Left ventricle myocardium superior (tissue), 1 donor: ENCODE measurements at regions not wholly inside any gene's neighbourhood (a gene's known extent, or its start where the extent isn't known, plus 50 kb on each side); places are given as distances from the start of the nearest gene placed in this dataset.

Experiments
- ATAC-seq: fragments of 200-7000 bp; cut with Tn5 transposase; one replicate; pipeline ENCODE4 v1.9.1; 2020; ENCODE audit warnings: mild to moderate bottlenecking, moderate library complexity
- DNase-seq: peaks from one replicate; pipeline ENCODE4 v3.0.0-alpha.2; 2020
- intact Hi-C: fragments of 100-400 bp; cut with micrococcal nuclease; formaldehyde crosslinking; loops from one replicate; pipeline ENCODE4 v1.11.0; 2022
- donor health status: DM: no; HTN: yes; CAD: no; lungs with severe emphysema.

DNA sequence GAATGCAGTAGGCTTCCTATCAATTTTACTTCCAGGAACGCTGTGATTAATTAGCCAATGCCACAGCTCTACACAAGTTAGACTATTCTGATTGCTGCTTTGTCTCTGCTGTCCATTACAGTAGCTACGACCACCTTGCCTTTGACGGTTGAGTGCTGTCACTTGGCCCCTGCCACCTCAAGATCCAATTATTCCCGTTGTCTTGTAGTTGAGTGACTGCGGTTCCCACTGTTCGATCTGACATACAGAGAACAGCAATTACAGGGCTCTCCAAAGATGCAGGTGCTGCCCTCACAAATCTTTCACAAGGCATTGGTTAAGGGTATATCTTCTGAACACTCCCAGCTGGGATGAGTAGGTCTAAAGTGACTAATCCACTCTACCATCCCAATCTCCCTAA lies 393.4 kb upstream of the KIF2A start:
- DNase-seq (no peak), ATAC-seq (no peak)
- intact Hi-C loops = no loop called here

DNA sequence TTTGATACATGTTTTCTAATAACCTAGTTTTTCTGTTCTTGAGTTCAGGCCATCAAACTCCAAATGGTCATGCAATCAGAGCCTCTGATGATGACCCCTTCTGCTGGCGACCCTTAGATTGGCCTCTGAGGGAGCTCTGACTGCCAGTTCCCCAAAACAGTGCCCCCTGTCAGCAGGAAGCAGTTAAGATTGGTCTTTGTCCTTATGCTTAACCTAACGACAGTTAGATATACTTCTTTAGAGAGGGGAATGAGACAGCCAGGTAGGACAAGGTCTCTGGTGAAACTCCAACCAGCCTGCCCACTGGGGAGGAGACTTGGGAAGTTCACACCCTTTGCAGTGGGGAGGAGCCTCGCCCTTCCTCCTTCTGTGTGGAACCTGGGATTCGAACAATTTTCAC lies 390.4 kb upstream of the KIF2A start:
- DNase-seq = no peak
- intact Hi-C loops = no loop called here
- no peak for ATAC-seq

DNA sequence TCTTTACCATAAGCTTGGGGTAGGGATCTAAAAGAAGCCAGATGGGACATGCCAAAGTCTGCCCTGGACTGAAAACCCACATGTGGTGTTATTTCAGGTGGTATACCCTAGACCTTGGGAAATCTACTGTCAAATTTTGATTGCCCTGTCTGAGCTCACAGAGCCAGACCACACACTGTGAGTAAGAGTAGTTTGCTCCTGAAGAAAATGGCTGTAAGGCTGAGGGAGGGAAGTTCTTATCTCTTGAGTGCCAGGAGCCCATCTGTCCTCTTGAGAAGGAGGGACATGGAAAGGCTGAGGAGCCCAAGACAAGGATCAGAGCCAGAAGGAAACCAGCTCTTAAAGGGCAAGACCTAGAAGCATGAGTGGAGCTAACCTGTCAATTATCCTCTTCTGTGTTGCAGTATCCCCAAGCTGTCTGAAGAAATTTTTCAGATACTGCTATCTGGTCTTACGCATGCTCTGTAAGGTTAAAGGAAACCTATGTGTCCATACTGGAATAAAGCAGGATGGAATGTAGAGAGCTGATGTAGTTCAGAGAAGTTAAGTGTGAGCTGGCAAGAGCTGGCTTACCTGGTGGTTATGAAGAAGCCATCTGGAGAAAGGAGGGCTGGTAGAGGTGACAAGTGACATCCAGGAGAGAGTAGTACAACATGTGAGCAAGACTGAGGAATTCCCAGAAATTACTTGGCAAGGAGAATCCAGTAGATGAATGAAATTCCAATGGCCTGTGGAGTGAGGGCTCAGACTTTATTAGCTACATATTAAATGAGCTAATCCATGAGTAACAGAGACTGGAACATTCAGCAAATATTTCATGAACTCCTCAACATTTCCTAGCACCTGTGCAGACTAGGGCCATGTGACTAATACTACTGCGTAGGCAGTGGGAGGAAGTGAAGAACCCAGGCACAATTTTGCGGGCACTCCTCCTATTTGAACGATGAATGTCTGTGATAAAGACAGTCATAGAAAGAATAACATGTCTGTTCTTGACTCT lies 389.1 kb upstream of the KIF2A start:
- DNase-seq (no peak), ATAC-seq (no peak)
- intact Hi-C loops = no loop called here

DNA sequence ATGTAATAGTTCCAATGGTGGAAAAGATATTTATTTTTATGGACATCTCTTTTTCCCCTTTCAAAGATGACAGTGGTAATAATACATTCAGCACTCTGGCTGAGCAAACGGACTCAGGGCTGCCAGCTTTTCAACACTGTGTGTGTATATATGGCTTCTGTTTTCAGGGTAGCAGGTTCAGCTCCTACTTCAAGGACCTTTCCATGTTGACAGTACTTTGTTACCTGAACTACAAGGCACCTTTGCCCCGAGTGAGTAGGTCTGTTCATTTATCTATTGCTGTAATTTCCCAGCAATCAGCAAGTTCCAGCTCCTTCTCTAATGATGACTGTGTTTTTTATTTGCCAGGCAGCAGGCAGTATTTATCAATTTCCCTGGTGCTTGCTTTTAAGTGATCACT lies 387.4 kb upstream of the KIF2A start:
- no peak for DNase-seq
- no peak for ATAC-seq
- intact Hi-C loops = no loop called here

DNA sequence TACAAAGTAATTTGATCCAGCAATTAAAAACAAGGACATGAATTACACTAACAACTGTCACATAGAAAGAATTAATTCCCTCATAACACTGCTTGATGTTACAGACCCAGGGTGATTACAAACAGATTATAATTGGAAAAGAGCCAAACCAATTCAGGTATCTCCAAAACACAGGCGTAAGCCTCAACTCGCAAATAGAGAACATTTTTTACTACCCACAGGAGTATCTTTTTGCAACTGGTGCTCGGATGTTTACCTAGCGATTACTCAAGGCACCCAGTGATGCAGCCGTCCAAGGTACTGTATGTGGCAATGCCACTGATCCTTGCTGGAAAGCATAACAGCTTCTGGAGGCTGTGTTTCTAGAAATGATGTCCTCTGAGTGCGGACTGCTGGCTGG lies 386.1 kb upstream of the KIF2A start:
- intact Hi-C loops = no loop called here
- ATAC-seq (no peak), DNase-seq (no peak)

DNA sequence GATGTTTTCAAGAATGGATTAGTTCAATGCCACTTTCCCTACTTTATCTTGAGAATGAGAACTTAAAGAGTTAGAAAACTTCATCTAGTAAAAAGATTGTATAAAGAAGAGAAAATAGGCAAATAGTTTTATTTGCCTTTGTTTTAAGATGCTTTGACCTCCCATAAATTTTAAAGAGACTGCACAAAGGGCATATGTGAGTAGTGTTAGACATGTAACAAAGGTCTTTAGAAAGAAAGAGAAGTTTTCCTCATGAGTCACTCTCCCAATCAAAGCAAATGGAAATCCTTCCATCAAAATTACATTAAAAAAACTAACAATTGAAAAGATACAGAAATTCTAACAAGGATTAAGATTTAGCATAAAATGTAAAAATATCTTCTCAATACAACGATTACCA lies 381.8 kb upstream of the KIF2A start:
- intact Hi-C loops = no loop called here
- no peak for ATAC-seq
- no peak for DNase-seq

DNA sequence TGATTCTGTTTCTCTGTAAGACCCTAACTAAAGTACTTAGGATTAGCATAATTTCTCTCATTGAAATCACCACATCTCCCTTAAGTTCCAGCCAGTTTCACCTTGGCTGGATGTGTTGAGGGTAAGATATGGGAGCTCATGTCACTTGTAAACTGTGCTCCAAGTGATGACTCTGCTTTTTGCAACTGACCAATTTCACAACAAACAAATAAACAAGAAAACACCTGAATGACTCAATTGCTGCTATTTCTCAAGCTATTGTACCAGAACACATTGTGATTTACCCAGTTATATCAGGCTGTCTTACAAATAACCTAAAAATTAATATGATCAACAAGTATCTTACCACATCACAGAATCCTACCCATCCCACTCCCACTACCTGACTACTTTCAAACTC lies 379.1 kb upstream of the KIF2A start:
- ATAC-seq (no peak), DNase-seq (no peak)
- intact Hi-C loops = loop anchor here (5.0 kb wide), 1 partner anchor 980 kb away; the partner anchor contains the start of genes ERCC8 and NDUFAF2

DNA sequence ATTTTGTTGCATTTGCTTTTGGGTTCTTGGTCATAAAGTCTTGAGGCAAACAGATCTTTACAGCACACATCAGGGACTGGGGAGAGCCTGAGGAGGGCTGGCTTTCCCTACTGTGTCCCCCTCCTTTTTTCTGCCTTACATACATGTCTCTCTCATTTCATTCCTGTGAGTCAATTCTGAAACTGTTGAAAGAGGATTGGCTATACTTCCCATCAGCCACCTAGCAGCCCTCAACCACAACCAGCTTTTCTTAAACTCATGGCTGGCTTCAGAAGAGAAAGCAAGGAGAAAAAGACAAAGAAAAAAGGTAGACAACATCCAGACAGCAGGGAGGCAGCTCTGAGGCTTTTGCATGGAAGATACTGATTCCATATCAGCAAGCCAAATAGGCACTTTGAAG lies 374.8 kb upstream of the KIF2A start:
- ATAC-seq (no peak), DNase-seq (no peak)
- intact Hi-C loops = no loop called here

DNA sequence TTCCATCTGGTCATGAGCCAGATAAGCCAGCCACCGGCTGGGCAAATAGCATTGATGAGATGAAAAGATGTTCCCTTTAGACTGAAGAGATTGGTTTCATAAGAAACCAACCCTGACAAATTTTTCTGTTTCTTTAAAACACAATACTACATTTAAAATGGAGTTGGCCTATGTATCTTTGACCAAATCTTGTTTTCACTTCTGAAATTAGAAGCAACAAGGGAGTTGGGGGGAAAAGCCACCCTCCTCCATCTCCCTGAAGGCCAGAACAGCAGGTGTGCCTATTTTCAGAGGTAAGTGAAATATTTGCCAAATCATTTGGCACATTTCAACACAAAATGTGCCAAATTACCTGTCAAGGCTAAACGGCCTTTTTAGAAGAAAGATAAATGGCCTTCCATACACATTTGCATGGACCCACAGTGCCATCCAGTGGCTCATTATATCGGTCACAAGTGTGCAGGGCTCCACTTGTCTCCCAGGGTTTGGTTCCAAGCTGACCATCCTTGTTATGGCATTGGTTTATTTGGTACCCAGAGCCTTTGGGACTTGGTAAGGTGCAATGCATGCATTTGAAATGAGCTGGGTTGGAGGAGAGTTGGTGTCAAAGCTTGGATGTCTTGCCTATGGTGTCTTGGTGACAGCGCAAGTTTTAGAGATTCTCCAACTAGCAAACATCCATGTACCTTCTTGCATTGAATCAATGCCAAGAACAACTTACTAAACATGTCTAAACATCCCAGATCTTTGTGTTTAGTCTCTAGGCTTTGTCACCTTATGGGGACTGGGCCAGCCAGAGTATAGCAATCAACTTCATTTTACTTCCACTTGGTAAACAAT lies 372.0 kb upstream of the KIF2A start:
- DNase-seq = no peak
- peak; percentile 44 for ATAC-seq
- intact Hi-C loops = no loop called here

DNA sequence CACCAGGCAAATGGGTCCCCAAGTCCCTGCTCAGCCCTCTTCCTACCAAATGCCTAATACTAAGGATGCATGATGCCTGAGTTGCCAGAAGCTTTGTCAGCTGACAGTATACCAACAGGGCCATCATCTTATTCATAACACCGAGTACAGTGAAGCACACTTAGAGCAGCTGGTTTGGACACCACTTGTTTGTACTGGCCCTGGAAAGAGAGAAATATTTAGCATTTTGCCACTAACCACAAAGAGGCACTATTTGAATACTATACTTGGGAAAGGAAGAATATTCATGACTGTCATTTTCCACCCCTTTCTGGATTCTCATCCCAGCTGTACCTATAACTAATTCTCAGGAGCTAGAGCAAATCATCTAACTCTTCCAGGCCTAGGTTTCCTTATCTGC lies 364.4 kb upstream of the KIF2A start:
- intact Hi-C loops = no loop called here
- no peak for ATAC-seq

DNA sequence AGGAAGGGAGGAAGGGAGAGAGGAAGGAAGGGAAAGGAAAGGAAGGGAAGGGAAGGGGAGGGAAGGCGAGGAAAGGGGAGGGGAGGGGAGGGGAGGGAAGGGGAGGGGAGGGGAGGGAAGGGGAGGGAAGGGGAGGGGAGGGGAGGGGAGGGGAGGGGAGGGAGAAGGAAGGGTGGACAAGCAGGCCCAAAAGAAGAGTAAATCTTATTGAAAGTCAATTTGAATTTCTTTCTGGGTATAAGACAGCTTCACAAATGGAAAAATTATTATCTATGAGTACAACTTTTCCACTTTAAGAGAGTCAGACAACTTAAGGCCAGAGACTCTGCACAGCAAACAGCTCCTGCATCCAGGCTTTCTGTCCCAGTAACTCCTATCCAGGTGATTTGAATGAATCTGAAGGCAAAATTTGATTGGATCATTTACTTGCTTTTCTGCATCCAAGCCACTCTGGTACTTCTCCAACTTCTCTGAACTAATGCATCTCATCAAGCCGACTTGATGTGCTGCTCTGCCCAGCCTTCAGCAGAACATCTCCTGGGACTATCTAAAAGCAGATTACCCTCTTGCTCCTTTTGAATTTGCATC lies 363.4 kb upstream of the KIF2A start:
- ATAC-seq = no peak
- intact Hi-C loops = no loop called here
- DNase-seq = no peak

More for the DNA sequence above, 364.4 kb upstream of the KIF2A start:
- DNase-seq = no peak

DNA sequence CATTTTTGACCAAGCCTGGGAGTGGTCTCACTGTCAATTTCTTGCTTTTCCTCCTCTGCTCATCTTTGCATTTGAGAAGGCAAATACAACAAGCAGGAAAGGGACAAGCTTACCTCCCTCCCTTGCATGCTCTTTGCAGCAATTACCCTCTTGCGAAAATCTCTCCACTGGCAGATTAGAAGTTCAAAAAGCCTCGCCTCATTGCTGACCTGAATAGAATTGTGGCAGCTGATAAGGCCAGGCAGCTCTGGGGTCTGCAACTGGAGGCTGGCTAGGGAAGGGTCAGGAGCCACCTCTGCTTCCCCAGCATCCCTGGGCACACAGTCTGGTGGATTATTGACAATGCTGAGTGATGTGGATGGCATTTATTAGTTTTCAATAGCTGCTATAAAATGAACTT lies 362.3 kb upstream of the KIF2A start:
- ATAC-seq (no peak), DNase-seq (no peak)
- intact Hi-C loops = no loop called here

DNA sequence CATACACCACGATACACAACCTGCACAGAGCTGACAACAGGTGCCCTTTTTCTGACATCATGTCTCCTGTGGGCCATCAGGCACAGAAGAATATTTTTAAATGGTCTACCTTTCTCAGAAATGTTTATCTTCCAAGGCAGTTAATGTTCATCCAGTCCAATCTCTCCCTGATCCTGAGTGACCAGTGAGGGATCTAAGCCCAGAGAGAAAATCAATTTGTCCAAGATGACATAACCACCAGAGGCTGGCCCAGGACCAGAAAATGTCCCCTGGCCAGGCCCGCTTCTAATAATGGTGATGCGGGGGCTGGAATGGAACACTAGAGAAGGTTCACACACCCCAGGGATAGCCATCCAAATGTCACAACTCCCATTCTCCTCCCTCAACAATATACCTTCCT lies 357.9 kb upstream of the KIF2A start:
- ATAC-seq = no peak
- intact Hi-C loops = no loop called here
- DNase-seq = no peak

DNA sequence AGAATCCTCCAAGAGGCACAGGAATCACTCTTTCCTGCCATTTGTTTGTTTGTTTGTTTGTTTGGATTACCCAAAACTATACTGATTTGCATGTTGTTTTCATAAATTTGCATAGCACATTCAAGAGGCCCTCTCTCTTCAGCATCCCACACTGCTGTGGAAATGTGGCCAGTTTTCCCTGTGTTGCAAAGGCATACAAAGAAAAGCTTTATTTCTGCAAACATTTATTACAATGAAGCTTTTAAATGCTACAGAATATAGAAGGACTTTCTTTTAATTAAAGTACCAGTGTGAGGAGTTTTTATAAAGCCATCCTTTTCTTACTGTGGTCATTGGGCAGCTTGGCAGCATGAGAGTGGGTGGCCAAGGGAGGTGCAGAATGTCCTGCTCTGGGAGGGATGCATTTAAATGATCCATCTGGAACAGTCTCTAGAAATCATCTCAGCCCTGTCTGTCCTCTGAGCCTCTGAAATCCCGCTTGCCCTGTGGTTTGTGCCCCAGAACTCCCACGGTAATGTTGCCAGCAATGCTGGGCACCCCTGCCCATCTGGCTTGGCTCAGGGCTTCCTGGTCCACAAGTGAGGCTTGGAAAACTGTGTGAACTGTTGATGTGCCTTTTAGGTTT lies 356.8 kb upstream of the KIF2A start:
- intact Hi-C loops = no loop called here
- DNase-seq (no peak), ATAC-seq (no peak)

DNA sequence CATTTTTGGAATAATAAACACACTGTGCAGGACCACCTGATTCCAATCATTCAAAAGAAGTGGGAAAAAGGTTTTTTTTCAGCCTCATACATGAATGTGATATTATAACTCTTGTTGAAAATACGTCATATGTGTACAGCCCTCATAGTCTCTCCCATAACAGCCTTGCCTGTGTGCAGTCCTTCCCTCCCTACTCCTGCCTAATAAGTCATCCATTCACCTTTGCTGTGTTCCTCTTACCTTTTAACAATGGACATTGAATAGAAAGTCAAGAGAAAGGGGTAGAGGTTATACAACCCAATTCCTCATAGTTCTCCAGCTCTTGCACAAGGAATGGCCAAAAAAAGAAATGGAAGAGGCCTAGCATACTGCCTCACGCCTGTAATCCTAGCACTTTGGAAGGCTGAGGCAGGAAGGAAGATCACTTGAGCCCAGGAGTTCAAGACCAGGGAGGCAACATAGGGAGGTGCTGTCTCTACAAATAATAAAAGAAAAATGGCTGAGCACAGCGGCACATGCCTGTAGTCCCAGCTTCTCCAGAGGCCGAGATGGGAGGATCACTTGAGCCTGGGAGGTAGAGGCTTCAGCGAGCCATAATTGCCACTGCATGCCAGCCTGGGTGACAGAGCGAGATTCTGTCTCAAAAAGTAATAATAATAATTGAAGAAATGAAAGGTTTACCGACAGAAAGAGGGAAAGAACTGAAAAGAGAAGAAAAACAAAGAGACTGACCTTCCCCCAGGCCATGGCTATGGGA lies 356.1 kb upstream of the KIF2A start:
- intact Hi-C loops = no loop called here
- DNase-seq = no peak
- no peak for ATAC-seq

DNA sequence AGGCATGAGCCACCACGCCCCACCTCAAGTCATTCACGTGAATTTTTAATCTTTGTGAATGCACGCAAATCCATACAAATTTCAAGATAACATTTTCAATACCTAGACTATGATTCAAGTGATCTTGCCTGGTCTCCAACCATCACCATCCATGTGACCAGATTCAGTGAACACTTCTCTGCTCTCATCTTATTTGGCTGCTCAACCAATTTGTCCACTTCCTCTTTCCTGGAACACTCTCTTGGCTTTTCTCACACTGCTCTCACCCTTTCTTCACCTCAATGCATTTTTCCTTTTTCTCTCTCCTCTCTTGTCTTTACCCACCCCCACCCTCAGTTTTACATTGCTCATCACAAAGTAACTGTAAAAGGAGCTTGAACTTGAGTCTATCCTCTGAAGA lies 354.7 kb upstream of the KIF2A start:
- DNase-seq (no peak), ATAC-seq (no peak)
- intact Hi-C loops = no loop called here

DNA sequence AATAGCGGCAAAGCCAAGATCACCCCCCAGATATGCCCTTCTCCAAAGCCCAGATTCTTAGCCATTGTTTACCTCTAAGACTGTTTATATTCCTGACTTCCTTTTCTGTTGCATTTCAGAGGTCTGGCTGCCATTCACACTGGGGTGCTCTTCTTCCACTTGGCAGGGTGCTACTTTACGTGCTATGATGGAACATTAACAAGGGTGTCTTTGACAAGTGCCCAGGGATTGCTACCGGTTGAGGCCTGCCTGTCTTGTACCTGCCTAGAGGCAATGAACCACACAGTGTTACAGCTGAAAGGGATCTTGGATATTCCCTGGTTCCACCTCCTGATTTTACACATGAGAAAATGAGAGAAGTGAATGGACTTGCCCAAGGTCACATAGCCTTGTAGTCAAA lies 352.1 kb upstream of the KIF2A start:
- ATAC-seq = no peak
- DNase-seq = no peak
- intact Hi-C loops = no loop called here

DNA sequence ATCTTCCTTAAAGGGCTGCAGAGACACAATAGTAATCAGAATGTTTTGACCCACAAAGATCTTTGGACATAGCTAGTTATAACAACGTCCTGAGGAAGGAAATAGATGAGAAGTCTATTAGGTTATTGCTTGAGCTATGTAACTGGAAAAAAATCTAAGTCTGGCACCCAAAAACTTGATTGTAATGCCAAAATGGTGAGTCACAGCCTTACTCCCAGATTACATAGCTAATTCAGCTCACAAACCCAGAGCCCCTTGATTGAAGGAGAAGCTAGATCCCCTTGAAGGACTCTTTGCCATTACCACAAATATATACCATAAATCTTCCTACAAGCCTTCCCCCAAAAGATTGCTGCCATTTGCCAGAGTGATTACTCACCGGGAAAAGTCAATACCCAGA lies 341.8 kb upstream of the KIF2A start:
- no peak for DNase-seq
- intact Hi-C loops = no loop called here
- no peak for ATAC-seq

DNA sequence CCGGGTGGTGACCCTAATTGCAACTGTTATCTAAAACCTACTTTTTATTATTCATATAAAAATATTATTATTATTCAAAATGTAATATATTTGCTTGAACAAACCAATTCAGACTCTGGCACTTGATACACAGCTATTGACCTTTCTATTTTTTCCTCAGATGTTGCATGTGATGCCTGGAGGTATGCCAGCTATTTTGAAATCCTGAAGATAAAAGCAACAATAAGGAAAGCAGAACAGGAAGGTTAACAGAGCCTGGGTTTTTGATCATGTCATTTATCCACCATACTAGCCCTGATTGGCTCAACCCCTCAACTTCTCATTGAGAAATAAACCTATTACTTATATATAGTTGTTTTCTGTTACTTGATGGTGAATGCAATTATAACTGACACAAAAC lies 340.9 kb upstream of the KIF2A start:
- DNase-seq = no peak
- intact Hi-C loops = no loop called here
- no peak for ATAC-seq
